ENCODE measurements at regions not wholly inside any gene's neighbourhood (a gene's known extent, or its start where the extent isn't known, plus 50 kb on each side); places are given as distances from the start of the nearest gene placed in this dataset.

DNA sequence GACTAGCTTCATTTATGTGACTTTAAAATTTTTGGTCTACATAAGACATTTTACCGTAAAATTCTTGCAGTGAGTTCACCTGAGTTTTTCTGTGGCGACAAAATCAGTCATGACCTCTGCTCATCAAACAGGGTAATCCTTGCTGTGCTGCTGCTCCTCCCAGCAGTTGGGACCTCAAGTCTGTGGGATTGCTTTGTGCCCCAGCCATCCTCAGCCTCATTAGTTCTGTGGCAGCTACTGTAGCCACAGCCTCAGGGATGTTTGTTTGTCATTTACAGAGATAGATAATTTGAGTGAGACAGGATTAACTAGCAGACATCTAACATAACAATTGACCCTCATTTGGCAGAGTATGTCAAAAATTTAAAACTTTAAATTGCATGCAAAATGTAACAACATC lies 357.0 kb downstream of the PCNX1 start:
- Histone ChIP-seq H3K79me2 (ENCODE audit: control insufficient read depth, insufficient read depth, low read length, poor library complexity) (no peaks in the 10 kb centered on the region), H2BK5ac (ENCODE audit: low read depth, low read length, poor library complexity) (no peak overlapping the region), H3K27ac (ENCODE audit: low read depth, low read length) (no peak overlapping the region), H3K9ac (ENCODE audit: low read length) (no peak overlapping the region), H4K8ac (ENCODE audit: low read depth, low read length) (no peak overlapping the region), H4K12ac (ENCODE audit: low read depth, low read length) (no peak overlapping the region), H2BK120ac (ENCODE audit: insufficient read depth, low read length, poor library complexity) (no peak overlapping the region), H3K4me2 (ENCODE audit: low read length) (no peak overlapping the region), H2AFZ (ENCODE audit: insufficient read depth, low read length, poor library complexity) (no peak overlapping the region), H3K23ac (ENCODE audit: low read length) (no peak overlapping the region), H3K14ac (ENCODE audit: low read length) (no peak overlapping the region), H3K18ac (ENCODE audit: low read length) (no peak overlapping the region), H3K79me1 (ENCODE audit: low read length) (no peaks in the 10 kb centered on the region), H3K4me1 (ENCODE audit: control insufficient read depth in 1 of 2, insufficient read depth in 2 of 2, low read length in 2 of 2) (no peaks in the 10 kb centered on the region), H3K9me3 (ENCODE audit: insufficient read depth, low read depth, low read length) (peaks cover 3% of the 10 kb centered on the region), H3K36me3 (ENCODE audit: control insufficient read depth in 1 of 2, insufficient read depth in 2 of 2, low read length in 2 of 2) (no peaks in the 10 kb centered on the region), H4K91ac (ENCODE audit: low read depth, low read length) (no peak overlapping the region), H3K4ac (ENCODE audit: low read depth, low read length) (no peak overlapping the region), H3K27me3 (ENCODE audit: insufficient read depth, low read length) (no peaks in the 10 kb centered on the region), H2AK5ac (ENCODE audit: low read length) (no peak overlapping the region), H3K4me3 (ENCODE audit: low read depth, low read length) (no peak overlapping the region), H2BK12ac (ENCODE audit: low read length) (no peak overlapping the region)
- no CpG with 5 or more reads among the region's 2 CpGs for WGBS (ENCODE audit: extremely low coverage, insufficient coverage, insufficient read length)
- no peak for DNase-seq

DNA sequence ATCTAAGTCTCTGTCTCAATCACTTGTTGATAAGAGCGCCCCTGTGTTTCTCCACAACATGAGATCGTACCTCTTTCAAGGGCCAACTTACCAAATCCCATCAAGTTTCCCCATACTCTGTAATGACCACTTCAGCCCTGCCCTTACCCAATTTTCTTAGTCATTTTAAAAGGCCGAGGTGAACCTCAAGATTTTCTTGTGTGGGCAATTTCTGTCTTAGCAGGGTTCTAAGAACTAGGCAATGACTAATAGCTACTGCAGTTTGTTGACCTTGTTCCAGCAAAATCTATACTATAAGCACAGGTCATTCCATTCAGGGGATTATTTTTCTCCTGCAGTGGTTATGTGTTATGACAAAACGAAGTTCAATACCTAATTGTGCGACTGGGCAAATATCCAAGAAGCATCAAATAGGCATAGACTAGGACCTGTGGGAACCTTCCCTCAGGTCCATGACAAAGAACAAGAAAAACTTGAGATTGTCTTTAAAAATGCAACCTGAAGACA lies 359.8 kb downstream of the PCNX1 start:
- Histone ChIP-seq H4K91ac (ENCODE audit: low read depth, low read length) (no peak overlapping the region), H4K8ac (ENCODE audit: low read depth, low read length) (no peak overlapping the region), H3K9me3 (ENCODE audit: insufficient read depth, low read depth, low read length) (peaks cover 6% of the 10 kb centered on the region), H3K79me2 (ENCODE audit: control insufficient read depth, insufficient read depth, low read length, poor library complexity) (no peaks in the 10 kb centered on the region), H3K4me2 (ENCODE audit: low read length) (no peak overlapping the region), H2BK120ac (ENCODE audit: insufficient read depth, low read length, poor library complexity) (no peak overlapping the region), H2AFZ (ENCODE audit: insufficient read depth, low read length, poor library complexity) (no peak overlapping the region), H3K4ac (ENCODE audit: low read depth, low read length) (no peak overlapping the region), H2AK5ac (ENCODE audit: low read length) (no peak overlapping the region), H2BK5ac (ENCODE audit: low read depth, low read length, poor library complexity) (no peak overlapping the region), H3K27me3 (ENCODE audit: insufficient read depth, low read length) (no peaks in the 10 kb centered on the region), H3K79me1 (ENCODE audit: low read length) (no peaks in the 10 kb centered on the region), H2BK12ac (ENCODE audit: low read length) (no peak overlapping the region), H3K36me3 (ENCODE audit: control insufficient read depth in 1 of 2, insufficient read depth in 2 of 2, low read length in 2 of 2) (no peaks in the 10 kb centered on the region), H4K12ac (ENCODE audit: low read depth, low read length) (no peak overlapping the region), H3K9ac (ENCODE audit: low read length) (no peak overlapping the region), H3K23ac (ENCODE audit: low read length) (no peak overlapping the region), H3K4me3 (ENCODE audit: low read depth, low read length) (no peak overlapping the region), H3K18ac (ENCODE audit: low read length) (no peak overlapping the region), H3K14ac (ENCODE audit: low read length) (no peak overlapping the region), H3K4me1 (ENCODE audit: control insufficient read depth in 1 of 2, insufficient read depth in 2 of 2, low read length in 2 of 2) (no peaks in the 10 kb centered on the region), H3K27ac (ENCODE audit: low read depth, low read length) (no peak overlapping the region)
- DNase-seq, result no peak
- no CpG with 5 or more reads among the region's 5 CpGs for WGBS (ENCODE audit: extremely low coverage, insufficient coverage, insufficient read length)

DNA sequence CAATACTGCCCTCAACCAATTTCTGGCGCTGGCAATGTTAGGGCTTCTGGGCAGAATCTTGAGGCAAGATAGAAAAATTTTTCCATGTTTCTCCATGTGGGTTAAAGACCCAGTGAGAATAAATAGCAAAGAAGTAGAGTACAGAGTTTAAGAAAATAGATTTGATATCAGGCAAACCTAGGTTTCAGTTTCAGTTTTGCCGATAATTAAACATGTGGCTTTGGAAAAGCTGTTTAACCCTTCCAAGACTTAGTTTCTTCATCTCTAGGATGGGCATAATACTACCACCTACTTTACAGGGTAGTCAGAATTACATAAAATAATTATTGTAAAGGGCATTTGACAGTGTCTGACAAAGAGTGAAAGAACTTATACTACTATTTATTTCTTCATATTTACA lies 360.4 kb downstream of the PCNX1 start:
- no CpG with 5 or more reads among the region's 2 CpGs for WGBS (ENCODE audit: extremely low coverage, insufficient coverage, insufficient read length)
- no peaks in the 10 kb centered on the region for H3K36me3 ChIP-seq (ENCODE audit: control insufficient read depth in 1 of 2, insufficient read depth in 2 of 2, low read length in 2 of 2)

DNA sequence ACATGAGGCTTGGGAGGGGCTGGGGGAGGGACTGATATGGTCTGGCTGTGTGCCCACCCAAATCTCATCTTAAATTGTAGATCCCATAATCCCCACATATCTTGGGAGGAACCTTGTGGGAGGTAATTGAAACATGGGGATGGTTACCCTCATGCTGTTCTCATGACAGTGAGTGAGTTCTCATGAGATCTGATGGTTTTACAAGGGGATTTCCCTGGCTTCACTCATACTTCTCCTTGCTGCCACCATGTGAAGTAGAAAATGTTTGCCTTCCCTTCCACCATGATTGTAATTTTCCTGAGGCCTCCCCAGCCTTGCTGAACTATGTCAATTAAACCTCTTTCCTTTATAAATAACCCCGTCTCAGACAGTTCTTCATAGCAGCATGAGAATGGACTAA lies 362.9 kb downstream of the PCNX1 start:
- Histone ChIP-seq H3K27ac (ENCODE audit: low read depth, low read length) (no peak overlapping the region), H2AK5ac (ENCODE audit: low read length) (no peak overlapping the region), H2BK5ac (ENCODE audit: low read depth, low read length, poor library complexity) (no peak overlapping the region), H3K4ac (ENCODE audit: low read depth, low read length) (no peak overlapping the region), H2BK120ac (ENCODE audit: insufficient read depth, low read length, poor library complexity) (no peak overlapping the region), H3K9me3 (ENCODE audit: insufficient read depth, low read depth, low read length) (peaks cover 6% of the 10 kb centered on the region), H4K91ac (ENCODE audit: low read depth, low read length) (no peak overlapping the region), H3K79me2 (ENCODE audit: control insufficient read depth, insufficient read depth, low read length, poor library complexity) (no peaks in the 10 kb centered on the region), H3K27me3 (ENCODE audit: insufficient read depth, low read length) (no peaks in the 10 kb centered on the region), H3K4me3 (ENCODE audit: low read depth, low read length) (no peak overlapping the region), H3K4me2 (ENCODE audit: low read length) (no peak overlapping the region), H4K8ac (ENCODE audit: low read depth, low read length) (no peak overlapping the region), H2AFZ (ENCODE audit: insufficient read depth, low read length, poor library complexity) (no peak overlapping the region), H4K12ac (ENCODE audit: low read depth, low read length) (no peak overlapping the region), H2BK12ac (ENCODE audit: low read length) (no peak overlapping the region), H3K79me1 (ENCODE audit: low read length) (no peaks in the 10 kb centered on the region), H3K9ac (ENCODE audit: low read length) (no peak overlapping the region), H3K23ac (ENCODE audit: low read length) (no peak overlapping the region), H3K18ac (ENCODE audit: low read length) (no peak overlapping the region), H3K4me1 (ENCODE audit: control insufficient read depth in 1 of 2, insufficient read depth in 2 of 2, low read length in 2 of 2) (no peaks in the 10 kb centered on the region), H3K36me3 (ENCODE audit: control insufficient read depth in 1 of 2, insufficient read depth in 2 of 2, low read length in 2 of 2) (no peaks in the 10 kb centered on the region), H3K14ac (ENCODE audit: low read length) (no peak overlapping the region)
- no peak for DNase-seq
- no CpG with 5 or more reads among the region's 1 CpG for WGBS (ENCODE audit: extremely low coverage, insufficient coverage, insufficient read length)

More for the DNA sequence above, 360.4 kb downstream of the PCNX1 start:
- Histone ChIP-seq H3K4me2 (ENCODE audit: low read length) (no peak overlapping the region), H2AFZ (ENCODE audit: insufficient read depth, low read length, poor library complexity) (no peak overlapping the region), H2BK5ac (ENCODE audit: low read depth, low read length, poor library complexity) (no peak overlapping the region), H3K79me2 (ENCODE audit: control insufficient read depth, insufficient read depth, low read length, poor library complexity) (no peaks in the 10 kb centered on the region), H3K27ac (ENCODE audit: low read depth, low read length) (no peak overlapping the region), H3K4ac (ENCODE audit: low read depth, low read length) (no peak overlapping the region), H3K18ac (ENCODE audit: low read length) (no peak overlapping the region), H3K14ac (ENCODE audit: low read length) (no peak overlapping the region), H3K23ac (ENCODE audit: low read length) (no peak overlapping the region), H3K9ac (ENCODE audit: low read length) (no peak overlapping the region), H4K8ac (ENCODE audit: low read depth, low read length) (no peak overlapping the region), H2BK120ac (ENCODE audit: insufficient read depth, low read length, poor library complexity) (no peak overlapping the region), H3K4me3 (ENCODE audit: low read depth, low read length) (no peak overlapping the region), H3K27me3 (ENCODE audit: insufficient read depth, low read length) (no peaks in the 10 kb centered on the region), H3K9me3 (ENCODE audit: insufficient read depth, low read depth, low read length) (peaks cover 6% of the 10 kb centered on the region), H3K4me1 (ENCODE audit: control insufficient read depth in 1 of 2, insufficient read depth in 2 of 2, low read length in 2 of 2) (no peaks in the 10 kb centered on the region), H4K91ac (ENCODE audit: low read depth, low read length) (no peak overlapping the region), H2BK12ac (ENCODE audit: low read length) (no peak overlapping the region), H2AK5ac (ENCODE audit: low read length) (no peak overlapping the region), H4K12ac (ENCODE audit: low read depth, low read length) (no peak overlapping the region), H3K79me1 (ENCODE audit: low read length) (no peaks in the 10 kb centered on the region)
- DNase-seq, result no peak
